22Rv1 (cell line): ENCODE measurements at regions not wholly inside any gene's neighbourhood (a gene's known extent, or its start where the extent isn't known, plus 50 kb on each side); places are given as distances from the start of the nearest gene placed in this dataset.

Source experiments
- H3K27ac ChIP-seq: fragments of 450-650 bp; 2 replicates; pipeline ENCODE4 v1.5.1; 2017
- CTCF ChIP-seq: fragments of 450-650 bp; IDR thresholded peaks from 2 replicates; pipeline ENCODE4 v1.5.1; 2017; ENCODE audit warnings: mild to moderate bottlenecking
- ZFX ChIP-seq: fragments of 450-650 bp; IDR thresholded peaks from 2 replicates; pipeline ENCODE4 v1.6.1; 2017; ENCODE audit warnings: antibody characterized with exemption, borderline replicate concordance

GRCh38 chr2:123136419-123136818 lies 888.7 kb upstream of the CNTNAP5 start:
- TF ChIP-seq ZFX (no peak), CTCF (no peak)
- H3K27ac ChIP-seq: no peak overlapping the region

GRCh38 chr2:123144082-123144481 lies 881.0 kb upstream of the CNTNAP5 start:
- no peak overlapping the region for H3K27ac ChIP-seq
- TF ChIP-seq ZFX (no peak), CTCF (no peak)

GRCh38 chr2:123153041-123153440 lies 872.0 kb upstream of the CNTNAP5 start:
- no peak overlapping the region for H3K27ac ChIP-seq
- TF ChIP-seq ZFX (no peak), CTCF (no peak)

GRCh38 chr2:123154195-123154594 lies 870.9 kb upstream of the CNTNAP5 start:
- no peak overlapping the region for H3K27ac ChIP-seq
- TF ChIP-seq CTCF (no peak), ZFX (no peak)

- TF ChIP-seq ZFX (no peak), CTCF (no peak)
- no peak overlapping the region for H3K27ac ChIP-seq
Measured at GRCh38 chr2:123157016-123157415, 868.1 kb upstream of the CNTNAP5 start.

GRCh38 chr2:123162400-123163016 lies 862.6 kb upstream of the CNTNAP5 start:
- no peak overlapping the region for H3K27ac ChIP-seq
- TF ChIP-seq CTCF: no peak
- no peak for TF ChIP-seq ZFX

- TF ChIP-seq ZFX: no peak
- no peak for TF ChIP-seq CTCF
- H3K27ac ChIP-seq: no peak overlapping the region
Measured at GRCh38 chr2:123163398-123163797, 861.7 kb upstream of the CNTNAP5 start.
